K562 (cell line): ENCODE measurements at regions not wholly inside any gene's neighbourhood (a gene's known extent, or its start where the extent isn't known, plus 50 kb on each side); places are given as distances from the start of the nearest gene placed in this dataset.

ENCODE experiments used
- ATAC-seq: fragments of 200-7000 bp; cut with Tn5 transposase; 3 replicates; pipeline ENCODE4 v1.9.1; 2020; ENCODE audit warnings: moderate library complexity
- BruUV-seq: library from RNA; stranded (reverse); fragments of 400-500 nt; replicated peaks from 2 replicates; lab custom pipeline; 2021; lab: Mats Ljungman, UMichigan
- CTCF ChIA-PET: fragments of 300-600 bp; formaldehyde crosslinking; extraction: SDS; loops from one replicate; lab custom pipeline; 2021; ENCODE audit warnings: low intra/inter-chr PET ratio; lab: Yijun Ruan, JAX
- POLR2A ChIA-PET: fragments of 300-600, 350-650 bp; sonication (Branson Sonifier 250); formaldehyde crosslinking; extraction: SDS; loops from one replicate; lab custom pipeline; 2021; ENCODE audit warnings: antibody characterized with exemption, inconsistent platforms; lab: Yijun Ruan, JAX
- DNase-seq, 4 experiments: peaks; one replicate each; pipeline versions ENCODE4 v3.0.0 to v3.0.0-alpha.2; 2011 to 2018; ENCODE audit warnings: low spot score in 3 of 4, mixed read lengths in 3 of 4; ENCODE audit errors: extremely low read depth in 1 of 4
- FAIRE-seq: peaks from 2 replicates; lab custom pipeline; 2011; peaks lifted over from hg19 to GRCh38; lab: Jason Lieb, UNC
- H2AFZ ChIP-seq: 2 replicates; pipeline ENCODE4 v1.6.0; 2011; ENCODE audit warnings: low read depth, low read length, control low read depth, inconsistent platforms
- H3K27ac ChIP-seq: fragments of 200-600 bp; 3 replicates; pipeline ENCODE4 v1.8.0; 2011; ENCODE audit warnings: low read depth, mild to moderate bottlenecking, control low read depth, inconsistent platforms, low read length, moderate library complexity, mixed read lengths; ENCODE audit errors: extremely low read depth
- H3K27me3 ChIP-seq, 2 experiments: fragments of 300-600 bp in 1 of 2; 2 replicates in 1 of 2; 3 replicates in 1 of 2; pipeline versions ENCODE4 v1.6.0 to v1.8.0; 2011; ENCODE audit warnings: inconsistent platforms in 2 of 2, low read length in 2 of 2, mild to moderate bottlenecking in 1 of 2, mixed read lengths in 1 of 2, moderate library complexity in 1 of 2; ENCODE audit not compliant: control insufficient read depth in 2 of 2, insufficient read depth in 2 of 2
- H3K36me3 ChIP-seq: fragments of 300-600 bp; 3 replicates; pipeline ENCODE4 v1.8.0; 2011; ENCODE audit warnings: mild to moderate bottlenecking, low read length, inconsistent platforms; ENCODE audit not compliant: control insufficient read depth, insufficient read depth
- H3K4me1 ChIP-seq, 2 experiments: fragments of 200-600 bp in 1 of 2; replicated peaks in 1 of 2; 2 replicates in 1 of 2; 3 replicates in 1 of 2; pipeline versions ENCODE4 v1.5.1 to v1.8.0; 2011; ENCODE audit warnings: inconsistent platforms in 2 of 2, low read length in 2 of 2, mild to moderate bottlenecking in 1 of 2, mixed read lengths in 1 of 2, moderate library complexity in 1 of 2; ENCODE audit not compliant: control insufficient read depth in 2 of 2, insufficient read depth in 2 of 2
- H3K4me2 ChIP-seq: 2 replicates; pipeline ENCODE4 v1.6.1; 2011; ENCODE audit warnings: low read length, control low read depth, inconsistent platforms, mixed read lengths; ENCODE audit not compliant: insufficient read depth
- H3K4me3 ChIP-seq: fragments of 200-600 bp; sonication (generic), shearing (Covaris generic); 2 replicates; pipeline ENCODE4 v1.5.1; 2016; ENCODE audit warnings: control low read depth, inconsistent platforms
- H3K79me2 ChIP-seq: fragments of 200-600 bp; 3 replicates; pipeline ENCODE4 v1.8.0; 2011; ENCODE audit warnings: low read length, inconsistent platforms; ENCODE audit not compliant: control insufficient read depth, insufficient read depth
- H3K9ac ChIP-seq, 2 experiments: 2 replicates each; pipeline versions ENCODE4 v1.6.0 to v1.6.1; 2011; ENCODE audit warnings: low read depth in 2 of 2, low read length in 2 of 2, control low read depth in 1 of 2, inconsistent platforms in 1 of 2, mild to moderate bottlenecking in 1 of 2, mixed read lengths in 1 of 2; ENCODE audit not compliant: insufficient read depth in 1 of 2
- H3K9me1 ChIP-seq: one replicate; pipeline ENCODE4 v1.6.0; 2011; ENCODE audit warnings: inconsistent platforms, mild to moderate bottlenecking, low read length, moderate library complexity; ENCODE audit not compliant: control insufficient read depth, insufficient read depth
- H3K9me3 ChIP-seq: replicated peaks from 2 replicates; pipeline ENCODE4 v1.5.1; 2011; ENCODE audit warnings: low read depth, low read length, inconsistent platforms; ENCODE audit not compliant: control insufficient read depth, insufficient read depth
- H4K20me1 ChIP-seq: replicated peaks from 2 replicates; pipeline ENCODE4 v1.6.1; 2011; ENCODE audit warnings: low read length, inconsistent platforms, mixed read lengths; ENCODE audit not compliant: control insufficient read depth, insufficient read depth
- CBX8 ChIP-seq: fragments of 200-600 bp; sonication (generic); IDR thresholded peaks from 2 replicates; pipeline ENCODE4 v1.6.1; 2012; ENCODE audit warnings: borderline replicate concordance, mixed run types, low read depth, mild to moderate bottlenecking, moderate library complexity, mixed read lengths, low read length, control low read depth, inconsistent platforms; ENCODE audit not compliant: poor library complexity, severe bottlenecking; ENCODE audit errors: extremely low read depth
- FOXJ3 ChIP-seq: sonication (generic); formaldehyde crosslinking; IDR thresholded peaks from 2 replicates; pipeline ENCODE4 v1.4.0; 2020; ENCODE audit warnings: mild to moderate bottlenecking, missing genetic modification reagents
- MEIS2 ChIP-seq: fragments of 450-650 bp; IDR thresholded peaks from 2 replicates; pipeline ENCODE4 v1.6.1; 2014; ENCODE audit warnings: mild to moderate bottlenecking; ENCODE audit not compliant: partially characterized antibody
- NCOA1 ChIP-seq: fragments of 450-650 bp; IDR thresholded peaks from 2 replicates; pipeline ENCODE4 v1.6.1; 2016; ENCODE audit warnings: low read depth
- WGBS: fragments of 100-300 bp; shearing (Covaris generic); methylation state at CpG from one replicate; pipeline ENCODE4 v1.1.6; 2016; ENCODE audit warnings: low coverage, mixed read lengths; ENCODE audit not compliant: insufficient coverage; ENCODE audit errors: missing lambda C conversion rate; 5-methylcytosine and 5-hydroxymethylcytosine counted together
- in situ Hi-C: fragments of 300-500 bp; cut with MboI; formaldehyde crosslinking; loops from 4 replicates; pipeline ENCODE4 v1.15.0; 2018; ENCODE audit warnings: inconsistent platforms, mixed read lengths
- intact Hi-C: fragments of 100-400 bp; cut with micrococcal nuclease; formaldehyde crosslinking; loops from 2 replicates; pipeline ENCODE4 v1.14.2; 2022

- Histone ChIP-seq H4K20me1 (no peaks in the 10 kb centered on the region), H3K4me1 (no peaks in the 10 kb centered on the region), H3K9me1 (no peaks in the 10 kb centered on the region), H3K4me2 (no peak overlapping the region), H3K9ac (no peak overlapping the region), H3K36me3 (no peaks in the 10 kb centered on the region), H2AFZ (no peak overlapping the region), H3K9me3 (no peaks in the 10 kb centered on the region), H3K27ac (no peak overlapping the region), H3K27me3 (no peaks in the 10 kb centered on the region), H3K79me2 (no peaks in the 10 kb centered on the region), H3K4me3 (no peak overlapping the region)
- TF ChIP-seq MEIS2 (peak; percentile 17), NCOA1 (no peak), CBX8 (no peak)
- in situ Hi-C loops, result no loop called here
- ChIA-PET POLR2A (no interaction called here), CTCF (no interaction called here)
- FAIRE-seq (no peak), ATAC-seq (no peak), DNase-seq (no peak)
- 0% methylated on average over 5 of the region's 5 CpGs for WGBS
- intact Hi-C loops, result no loop called here
- BruUV-seq, result no TSS peak
Observed at GRCh38 chr5:58094031-58094430, 365.9 kb downstream of the PLK2 start.

GRCh38 chr5:58090704-58091103 is 369.2 kb downstream of the PLK2 start:
- in situ Hi-C loops, result no loop called here
- FAIRE-seq (no peak), ATAC-seq (no peak), DNase-seq (no peak)
- TF ChIP-seq FOXJ3, result no peak
- Histone ChIP-seq H3K4me2 (no peak overlapping the region), H3K9me1 (no peaks in the 10 kb centered on the region), H3K79me2 (no peaks in the 10 kb centered on the region), H3K9me3 (no peaks in the 10 kb centered on the region; the same call in 1 of the 2 replicates), H3K27ac (no peak overlapping the region), H3K4me1 (no peaks in the 10 kb centered on the region), H3K36me3 (no peaks in the 10 kb centered on the region), H4K20me1 (no peaks in the 10 kb centered on the region), H3K4me3 (no peak overlapping the region), H3K27me3 (no peaks in the 10 kb centered on the region), H2AFZ (no peak overlapping the region), H3K9ac (no peak overlapping the region)
- BruUV-seq, result no TSS peak
- intact Hi-C loops, result no loop called here
- POLR2A ChIA-PET, result no interaction called here
- CTCF ChIA-PET, result no interaction called here
- 23% methylated on average over 4 of the region's 4 CpGs for WGBS
